Skeletal muscle tissue (tissue), 3 donors: ENCODE measurements at regions not wholly inside any gene's neighbourhood (a gene's known extent, or its start where the extent isn't known, plus 50 kb on each side); places are given as distances from the start of the nearest gene placed in this dataset.
"Not testable (repeated sequence)": the region's sequence is repeated elsewhere in the genome, so short reads cannot be mapped to it uniquely, and the experiment has no call there.

Source experiments
- H3K27ac ChIP-seq: one replicate; pipeline ENCODE4 v1.7.0; 2013; ENCODE audit warnings: mild to moderate bottlenecking, low read depth, low read length, inconsistent platforms
- H3K27me3 ChIP-seq, 3 donors: one replicate each; pipeline ENCODE4 v1.7.0; 2013; ENCODE audit warnings: low read length in 3 of 3; ENCODE audit not compliant: control insufficient read depth in 3 of 3, insufficient read depth in 3 of 3
- H3K36me3 ChIP-seq, 3 donors: one replicate each; pipeline ENCODE4 v1.7.0; 2013; ENCODE audit warnings: low read length in 3 of 3; ENCODE audit not compliant: control insufficient read depth in 3 of 3, insufficient read depth in 3 of 3
- H3K4me1 ChIP-seq, 3 donors: one replicate each; pipeline ENCODE4 v1.7.0; 2013; ENCODE audit warnings: low read length in 3 of 3, mild to moderate bottlenecking in 3 of 3; ENCODE audit not compliant: control insufficient read depth in 3 of 3, insufficient read depth in 3 of 3
- H3K4me3 ChIP-seq, 3 donors: one replicate each; pipeline ENCODE4 v1.7.0; 2013; ENCODE audit warnings: low read length in 3 of 3
- H3K9ac ChIP-seq, 3 donors: one replicate each; pipeline ENCODE4 v1.7.0; 2013; ENCODE audit warnings: low read length in 3 of 3, mild to moderate bottlenecking in 3 of 3, moderate library complexity in 2 of 3, low read depth in 1 of 3
- H3K9me3 ChIP-seq, 3 donors: one replicate each; pipeline ENCODE4 v1.7.0; 2013; ENCODE audit warnings: low read length in 3 of 3; ENCODE audit not compliant: control insufficient read depth in 3 of 3
- donor health status: Osteomylitis.

GRCh38 chr4:174401471-174402130, 117.9 kb downstream of the CEP44 start:
- Histone ChIP-seq H3K36me3 (no peaks in the 10 kb centered on the region), H3K27me3 (peaks cover 0 to 3% (median 0%) of the 10 kb centered on the region in 3 donors), H3K9me3 (no peaks in the 10 kb centered on the region), H3K4me1 (no peaks in the 10 kb centered on the region), H3K4me3 (no peak overlapping the region), H3K27ac (no peak overlapping the region), H3K9ac (no peak overlapping the region)

- not testable (repeated sequence) for H3K9ac ChIP-seq, H3K36me3 ChIP-seq, H3K4me1 ChIP-seq, H3K9me3 ChIP-seq, H3K4me3 ChIP-seq, H3K27ac ChIP-seq, H3K27me3 ChIP-seq
Measured at GRCh38 chr4:174400603-174401302, 117.0 kb downstream of the CEP44 start.

- no peak overlapping the region for H3K4me3 ChIP-seq
- H3K27ac ChIP-seq, result no peak overlapping the region
- no peaks in the 10 kb centered on the region for H3K4me1 ChIP-seq
- no peaks in the 10 kb centered on the region for H3K9me3 ChIP-seq
- peaks cover 0 to 3% (median 0%) of the 10 kb centered on the region in 3 donors for H3K27me3 ChIP-seq
- H3K36me3 ChIP-seq, result no peaks in the 10 kb centered on the region
- H3K9ac ChIP-seq, result no peak overlapping the region
Measured at GRCh38 chr4:174398728-174399127, 115.0 kb downstream of the CEP44 start.

DNA sequence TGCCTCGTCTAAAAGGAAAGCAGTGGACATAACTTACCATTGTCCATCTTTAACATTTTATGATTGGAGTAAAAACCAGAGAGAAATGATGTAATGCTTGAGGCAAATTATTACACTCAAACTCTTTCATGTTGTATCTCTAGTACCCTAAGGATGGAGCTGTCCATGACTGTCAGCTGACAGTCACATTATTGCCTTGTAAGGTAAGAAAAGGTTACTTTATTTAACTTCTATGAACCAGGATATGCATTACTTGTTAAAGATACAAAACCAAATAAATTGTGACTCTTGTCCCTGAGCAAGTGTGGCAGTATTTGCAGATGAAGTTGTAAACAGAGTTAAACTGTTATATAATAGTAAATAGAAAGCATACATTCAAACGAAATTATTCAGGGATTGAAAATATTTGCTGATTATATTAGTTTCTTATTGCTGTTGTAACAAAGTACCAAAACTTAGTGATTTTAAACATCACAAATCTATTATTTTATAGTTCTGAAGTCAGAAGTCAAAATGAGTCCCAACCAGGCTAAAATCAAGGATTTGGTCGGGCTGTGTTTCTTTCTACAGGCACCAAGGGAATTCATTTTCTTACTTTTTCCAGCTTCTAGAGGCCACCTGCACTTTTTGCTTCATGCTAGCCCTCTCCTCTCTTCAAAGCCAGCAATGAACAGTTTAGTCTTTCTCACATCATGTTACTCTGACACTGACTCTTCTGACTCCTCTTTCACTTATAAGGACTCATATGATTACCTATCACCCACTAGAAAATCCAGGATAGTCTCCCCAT, 113.8 kb downstream of the CEP44 start:
- Histone ChIP-seq H3K4me3 (no peak overlapping the region), H3K36me3 (no peaks in the 10 kb centered on the region), H3K4me1 (no peaks in the 10 kb centered on the region), H3K9ac (no peak overlapping the region), H3K9me3 (no peaks in the 10 kb centered on the region), H3K27me3 (no peaks in the 10 kb centered on the region), H3K27ac (no peak overlapping the region)

- Histone ChIP-seq H3K27me3 (no peaks in the 10 kb centered on the region), H3K4me3 (no peak overlapping the region), H3K36me3 (no peaks in the 10 kb centered on the region), H3K4me1 (no peaks in the 10 kb centered on the region), H3K9me3 (no peaks in the 10 kb centered on the region), H3K9ac (no peak overlapping the region), H3K27ac (no peak overlapping the region)
Measured at GRCh38 chr4:174396599-174397110, 112.9 kb downstream of the CEP44 start.

- H3K9me3 ChIP-seq, result no peaks in the 10 kb centered on the region
Measured at GRCh38 chr4:174394915-174395314, 111.2 kb downstream of the CEP44 start.

GRCh38 chr4:174389439-174389838, 105.7 kb downstream of the CEP44 start:
- H3K9ac ChIP-seq, result no peak overlapping the region
- no peak overlapping the region for H3K27ac ChIP-seq
- H3K4me3 ChIP-seq, result no peak overlapping the region
- H3K4me1 ChIP-seq, result no peaks in the 10 kb centered on the region
- H3K36me3 ChIP-seq, result no peaks in the 10 kb centered on the region
- H3K27me3 ChIP-seq, result no peaks in the 10 kb centered on the region
- no peaks in the 10 kb centered on the region for H3K9me3 ChIP-seq

More at GRCh38 chr4:174394915-174395314, 111.2 kb downstream of the CEP44 start:
- no peak overlapping the region for H3K4me3 ChIP-seq
- H3K27ac ChIP-seq, result no peak overlapping the region
- no peaks in the 10 kb centered on the region for H3K4me1 ChIP-seq
- H3K27me3 ChIP-seq, result no peaks in the 10 kb centered on the region
- no peak overlapping the region for H3K9ac ChIP-seq
- no peaks in the 10 kb centered on the region for H3K36me3 ChIP-seq

DNA sequence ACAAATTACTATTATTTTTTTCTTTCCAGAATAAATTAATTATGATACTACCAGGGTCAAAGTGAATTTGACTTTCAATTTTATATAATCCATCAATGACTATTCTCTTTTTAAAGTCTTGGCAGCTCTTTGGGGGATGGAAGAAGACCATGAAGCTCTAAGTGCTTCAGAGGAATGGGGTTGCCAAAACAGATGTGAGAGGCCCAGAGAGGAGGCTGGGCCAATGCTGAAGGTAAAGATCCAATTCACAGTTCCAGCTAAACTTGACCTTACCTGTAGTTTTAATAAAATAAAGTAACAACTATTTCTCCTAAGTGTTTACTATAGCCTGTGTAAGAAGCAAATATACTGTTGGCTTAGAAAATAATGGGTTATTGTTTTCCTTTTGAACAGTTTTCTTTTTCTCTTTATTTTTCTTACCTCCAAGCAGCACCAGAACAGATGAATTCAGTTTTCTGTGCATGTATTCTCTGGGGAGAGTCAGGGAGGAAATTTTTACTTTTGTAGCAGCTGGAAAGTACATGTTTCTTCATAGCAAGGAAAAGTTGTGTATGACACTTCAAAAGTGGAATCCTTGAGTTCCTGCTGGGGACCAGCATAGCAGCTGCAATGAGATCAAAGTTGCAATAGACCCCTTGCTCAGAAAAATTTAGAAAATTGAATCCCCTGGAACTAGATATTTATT, 104.9 kb downstream of the CEP44 start:
- Histone ChIP-seq H3K4me1 (no peaks in the 10 kb centered on the region), H3K4me3 (no peak overlapping the region), H3K27me3 (no peaks in the 10 kb centered on the region), H3K36me3 (no peaks in the 10 kb centered on the region), H3K9ac (no peak overlapping the region), H3K27ac (no peak overlapping the region), H3K9me3 (no peaks in the 10 kb centered on the region)

GRCh38 chr4:174387721-174388120, 104.0 kb downstream of the CEP44 start:
- Histone ChIP-seq H3K4me1 (no peaks in the 10 kb centered on the region), H3K9me3 (no peaks in the 10 kb centered on the region), H3K36me3 (no peaks in the 10 kb centered on the region), H3K27ac (no peak overlapping the region), H3K27me3 (no peaks in the 10 kb centered on the region), H3K4me3 (no peak overlapping the region), H3K9ac (no peak overlapping the region)
